ES-I3 (cell line): ENCODE measurements at regions not wholly inside any gene's neighbourhood (a gene's known extent, or its start where the extent isn't known, plus 50 kb on each side); places are given as distances from the start of the nearest gene placed in this dataset.

Experiments used
- H3K36me3 ChIP-seq: 2 replicates; pipeline ENCODE4 v1.6.1; 2013; ENCODE audit warnings: mild to moderate bottlenecking, low read length, control low read depth, moderate library complexity; ENCODE audit not compliant: insufficient read depth
- H3K4me1 ChIP-seq: 2 replicates; pipeline ENCODE4 v1.6.1; 2013; ENCODE audit warnings: mild to moderate bottlenecking, control low read depth, low read length; ENCODE audit not compliant: insufficient read depth
- H3K9ac ChIP-seq: 2 replicates; pipeline ENCODE4 v1.6.1; 2013; ENCODE audit warnings: low read depth, mild to moderate bottlenecking, low read length, moderate library complexity
- H3K9me3 ChIP-seq: 2 replicates; pipeline ENCODE4 v1.6.1; 2013; ENCODE audit warnings: mild to moderate bottlenecking, low read length, moderate library complexity; ENCODE audit not compliant: control insufficient read depth, insufficient read depth

- H3K4me1 ChIP-seq = no peaks in the 10 kb centered on the region
- no peak overlapping the region for H3K9ac ChIP-seq
- no peaks in the 10 kb centered on the region for H3K36me3 ChIP-seq
- no peaks in the 10 kb centered on the region for H3K9me3 ChIP-seq
Observed at GRCh38 chr2:56714400-56714799, 530.6 kb downstream of the CCDC85A start.

GRCh38 chr2:56715683-56716082, 531.9 kb downstream of the CCDC85A start:
- no peaks in the 10 kb centered on the region for H3K4me1 ChIP-seq
- H3K36me3 ChIP-seq = no peaks in the 10 kb centered on the region
- H3K9me3 ChIP-seq = no peaks in the 10 kb centered on the region
- no peak overlapping the region for H3K9ac ChIP-seq

GRCh38 chr2:56718413-56718812, 534.6 kb downstream of the CCDC85A start:
- H3K4me1 ChIP-seq = no peaks in the 10 kb centered on the region
- H3K9me3 ChIP-seq = no peaks in the 10 kb centered on the region
- no peak overlapping the region for H3K9ac ChIP-seq
- no peaks in the 10 kb centered on the region for H3K36me3 ChIP-seq

GRCh38 chr2:56729212-56729611, 545.4 kb downstream of the CCDC85A start:
- H3K9ac ChIP-seq = no peak overlapping the region
- H3K4me1 ChIP-seq = no peaks in the 10 kb centered on the region
- H3K36me3 ChIP-seq = no peaks in the 10 kb centered on the region
- H3K9me3 ChIP-seq = no peaks in the 10 kb centered on the region

- no peak overlapping the region for H3K9ac ChIP-seq
- H3K9me3 ChIP-seq = no peaks in the 10 kb centered on the region; the same call in 1 of the 2 replicates
- no peaks in the 10 kb centered on the region for H3K36me3 ChIP-seq
- no peaks in the 10 kb centered on the region for H3K4me1 ChIP-seq
Observed at GRCh38 chr2:56732946-56733345, 549.2 kb downstream of the CCDC85A start.

GRCh38 chr2:56739413-56739812, 555.6 kb downstream of the CCDC85A start:
- Histone ChIP-seq H3K4me1 (peaks cover 10% of the 10 kb centered on the region), H3K9me3 (no peaks in the 10 kb centered on the region; the same call in 1 of the 2 replicates), H3K36me3 (no peaks in the 10 kb centered on the region), H3K9ac (no peak overlapping the region)

- H3K4me1 ChIP-seq = peaks cover 10% of the 10 kb centered on the region
- no peaks in the 10 kb centered on the region for H3K36me3 ChIP-seq
- no peak overlapping the region for H3K9ac ChIP-seq
- H3K9me3 ChIP-seq = no peaks in the 10 kb centered on the region
Observed at GRCh38 chr2:56741601-56742102, 557.9 kb downstream of the CCDC85A start.

GRCh38 chr2:56743807-56744206, 560.0 kb downstream of the CCDC85A start:
- peaks cover 10% of the 10 kb centered on the region for H3K4me1 ChIP-seq
- H3K36me3 ChIP-seq = no peaks in the 10 kb centered on the region
- H3K9me3 ChIP-seq = no peaks in the 10 kb centered on the region
- no peak overlapping the region for H3K9ac ChIP-seq

GRCh38 chr2:56749152-56749752, 565.5 kb downstream of the CCDC85A start:
- H3K9ac ChIP-seq = no peak overlapping the region
- no peaks in the 10 kb centered on the region for H3K36me3 ChIP-seq
- no peaks in the 10 kb centered on the region for H3K9me3 ChIP-seq
- H3K4me1 ChIP-seq = no peaks in the 10 kb centered on the region

- H3K9ac ChIP-seq = no peak overlapping the region
- no peaks in the 10 kb centered on the region for H3K36me3 ChIP-seq
- no peaks in the 10 kb centered on the region for H3K9me3 ChIP-seq
- no peaks in the 10 kb centered on the region for H3K4me1 ChIP-seq
Observed at GRCh38 chr2:56753182-56753581, 569.4 kb downstream of the CCDC85A start.

GRCh38 chr2:56754066-56754615, 570.4 kb downstream of the CCDC85A start:
- Histone ChIP-seq H3K36me3 (no peaks in the 10 kb centered on the region), H3K4me1 (no peaks in the 10 kb centered on the region), H3K9me3 (no peaks in the 10 kb centered on the region), H3K9ac (no peak overlapping the region)

- H3K9me3 ChIP-seq = no peaks in the 10 kb centered on the region
- H3K9ac ChIP-seq = no peak overlapping the region
- H3K4me1 ChIP-seq = no peaks in the 10 kb centered on the region
- no peaks in the 10 kb centered on the region for H3K36me3 ChIP-seq
Observed at GRCh38 chr2:56754627-56755026, 570.8 kb downstream of the CCDC85A start.

- no peak overlapping the region for H3K9ac ChIP-seq
- no peaks in the 10 kb centered on the region for H3K36me3 ChIP-seq
- no peaks in the 10 kb centered on the region for H3K4me1 ChIP-seq
- no peaks in the 10 kb centered on the region for H3K9me3 ChIP-seq
Observed at GRCh38 chr2:56757884-56758545, 574.2 kb downstream of the CCDC85A start.

GRCh38 chr2:56763683-56764082, 579.9 kb downstream of the CCDC85A start:
- Histone ChIP-seq H3K9me3 (no peaks in the 10 kb centered on the region), H3K36me3 (no peaks in the 10 kb centered on the region), H3K9ac (no peak overlapping the region), H3K4me1 (no peaks in the 10 kb centered on the region)

GRCh38 chr2:56768973-56769372, 585.2 kb downstream of the CCDC85A start:
- no peaks in the 10 kb centered on the region for H3K4me1 ChIP-seq
- no peak overlapping the region for H3K9ac ChIP-seq
- no peaks in the 10 kb centered on the region for H3K9me3 ChIP-seq
- no peaks in the 10 kb centered on the region for H3K36me3 ChIP-seq
